Tibial nerve (tissue), 4 donors: ENCODE measurements at regions not wholly inside any gene's neighbourhood (a gene's known extent, or its start where the extent isn't known, plus 50 kb on each side); places are given as distances from the start of the nearest gene placed in this dataset.
"Not testable (repeated sequence)": the region's sequence is repeated elsewhere in the genome, so short reads cannot be mapped to it uniquely, and the experiment has no call there.

ENCODE experiments used
- CTCF ChIP-seq, 5 experiments: fragments of 200-600 bp in 3 of 5; fragments of 450-650 bp in 2 of 5; sonication (generic) in 3 of 5; IDR thresholded peaks; one replicate each; pipeline ENCODE4 v1.5.1; 2016 to 2019; ENCODE audit warnings: antibody characterized with exemption in 5 of 5, mild to moderate bottlenecking in 3 of 5, moderate library complexity in 2 of 5
- EP300 ChIP-seq, 2 donors: sonication (generic); formaldehyde crosslinking; IDR thresholded peaks; one replicate each; pipeline ENCODE4 v1.6.1; 2017; ENCODE audit warnings: antibody characterized with exemption in 2 of 2, mild to moderate bottlenecking in 1 of 2
- POLR2A ChIP-seq, 2 donors: fragments of 450-650 bp; IDR thresholded peaks; one replicate each; pipeline ENCODE4 v1.6.1; 2017; ENCODE audit warnings: antibody characterized with exemption in 2 of 2, mild to moderate bottlenecking in 2 of 2, moderate library complexity in 2 of 2

- not testable (repeated sequence) for TF ChIP-seq CTCF, EP300, POLR2A (IDR thresholded peaks at IDR 0.05)
These were observed 54.7 kb downstream of the PROP1 start for GRCh38 chr5:177941386-177941785.
